NB4 (cell line): ENCODE measurements at regions not wholly inside any gene's neighbourhood (a gene's known extent, or its start where the extent isn't known, plus 50 kb on each side); places are given as distances from the start of the nearest gene placed in this dataset.

ENCODE experiments used
- POLR2A ChIP-seq: IDR thresholded peaks from 2 replicates; pipeline ENCODE4 v1.6.1; 2011; ENCODE audit warnings: mild to moderate bottlenecking; ENCODE audit not compliant: insufficient read length; ENCODE audit errors: extremely low read depth
- TF ChIP-seq, protein P1 (sequence below): IDR thresholded peaks from one replicate; pipeline ENCODE4 v1.5.1; 2012; ENCODE audit warnings: low read depth, low read length
- TF ChIP-seq, protein P2 (sequence below): IDR thresholded peaks from 2 replicates; pipeline ENCODE4 v1.6.1; 2011; ENCODE audit warnings: low read depth, low read length

DNA sequence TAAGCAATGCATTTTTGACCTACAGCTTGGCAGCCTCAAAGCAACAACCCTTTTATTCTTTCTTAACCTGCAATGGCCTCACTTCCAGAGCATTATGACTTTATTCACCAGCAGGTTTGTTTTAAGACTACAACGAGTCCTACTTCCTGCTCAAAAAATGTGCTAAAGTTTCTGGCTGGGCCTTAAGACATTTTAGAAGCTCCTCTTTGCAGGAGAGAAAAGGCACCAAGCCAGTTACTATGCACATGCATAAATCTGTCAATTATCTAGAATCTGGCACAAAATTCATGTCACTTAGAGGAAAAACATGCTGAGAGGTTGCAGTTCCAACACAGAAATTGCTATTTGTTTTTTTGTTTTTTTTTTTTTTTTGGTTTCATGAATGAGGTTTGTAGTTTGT is 223.0 kb upstream of the EPHA5 start:
- TF ChIP-seq, protein P1, sequence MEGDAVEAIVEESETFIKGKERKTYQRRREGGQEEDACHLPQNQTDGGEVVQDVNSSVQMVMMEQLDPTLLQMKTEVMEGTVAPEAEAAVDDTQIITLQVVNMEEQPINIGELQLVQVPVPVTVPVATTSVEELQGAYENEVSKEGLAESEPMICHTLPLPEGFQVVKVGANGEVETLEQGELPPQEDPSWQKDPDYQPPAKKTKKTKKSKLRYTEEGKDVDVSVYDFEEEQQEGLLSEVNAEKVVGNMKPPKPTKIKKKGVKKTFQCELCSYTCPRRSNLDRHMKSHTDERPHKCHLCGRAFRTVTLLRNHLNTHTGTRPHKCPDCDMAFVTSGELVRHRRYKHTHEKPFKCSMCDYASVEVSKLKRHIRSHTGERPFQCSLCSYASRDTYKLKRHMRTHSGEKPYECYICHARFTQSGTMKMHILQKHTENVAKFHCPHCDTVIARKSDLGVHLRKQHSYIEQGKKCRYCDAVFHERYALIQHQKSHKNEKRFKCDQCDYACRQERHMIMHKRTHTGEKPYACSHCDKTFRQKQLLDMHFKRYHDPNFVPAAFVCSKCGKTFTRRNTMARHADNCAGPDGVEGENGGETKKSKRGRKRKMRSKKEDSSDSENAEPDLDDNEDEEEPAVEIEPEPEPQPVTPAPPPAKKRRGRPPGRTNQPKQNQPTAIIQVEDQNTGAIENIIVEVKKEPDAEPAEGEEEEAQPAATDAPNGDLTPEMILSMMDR, result no peak
- no peak for TF ChIP-seq POLR2A
- TF ChIP-seq, protein P2, sequence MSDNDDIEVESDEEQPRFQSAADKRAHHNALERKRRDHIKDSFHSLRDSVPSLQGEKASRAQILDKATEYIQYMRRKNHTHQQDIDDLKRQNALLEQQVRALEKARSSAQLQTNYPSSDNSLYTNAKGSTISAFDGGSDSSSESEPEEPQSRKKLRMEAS, result no peak
